Mesenchymal stem cell (in vitro differentiated cells and primary cell): ENCODE measurements at regions not wholly inside any gene's neighbourhood (a gene's known extent, or its start where the extent isn't known, plus 50 kb on each side); places are given as distances from the start of the nearest gene placed in this dataset.

ENCODE experiments used
- DNase-seq: peaks from one replicate; pipeline ENCODE4 v3.0.0-alpha.2; 2013
- H2AFZ ChIP-seq: one replicate; pipeline ENCODE4 v1.6.1; 2013; ENCODE audit warnings: low read depth, mild to moderate bottlenecking, control low read depth, inconsistent platforms, low read length, moderate library complexity
- H2AK5ac ChIP-seq: 2 replicates; pipeline ENCODE4 v1.6.1; 2013; ENCODE audit warnings: low read length, moderate library complexity, mild to moderate bottlenecking, inconsistent platforms; ENCODE audit not compliant: severe bottlenecking
- H2BK120ac ChIP-seq: one replicate; pipeline ENCODE4 v1.6.1; 2013; ENCODE audit warnings: low read depth, mild to moderate bottlenecking, inconsistent platforms, low read length, moderate library complexity
- H2BK12ac ChIP-seq, 2 experiments: one replicate each; pipeline ENCODE4 v1.6.1; 2013; ENCODE audit warnings: inconsistent platforms in 2 of 2, low read length in 2 of 2, mild to moderate bottlenecking in 2 of 2, moderate library complexity in 2 of 2, control low read depth in 1 of 2
- H2BK15ac ChIP-seq: one replicate; pipeline ENCODE4 v1.6.1; 2013; ENCODE audit warnings: mild to moderate bottlenecking, low read depth, inconsistent platforms; ENCODE audit not compliant: poor library complexity, severe bottlenecking
- H2BK5ac ChIP-seq: 2 replicates; pipeline ENCODE4 v1.6.1; 2013; ENCODE audit warnings: low read depth, mild to moderate bottlenecking, low read length, control low read depth, inconsistent platforms; ENCODE audit not compliant: poor library complexity, severe bottlenecking
- H3K14ac ChIP-seq, 2 experiments: one replicate each; pipeline ENCODE4 v1.6.1; 2013; ENCODE audit warnings: inconsistent platforms in 2 of 2, low read length in 2 of 2, control low read depth in 1 of 2, mild to moderate bottlenecking in 1 of 2, moderate library complexity in 1 of 2
- H3K18ac ChIP-seq, 2 experiments: one replicate each; pipeline ENCODE4 v1.6.1; 2013; ENCODE audit warnings: inconsistent platforms in 2 of 2, low read length in 2 of 2, control low read depth in 1 of 2, low read depth in 1 of 2, mild to moderate bottlenecking in 1 of 2
- H3K23ac ChIP-seq, 2 experiments: one replicate each; pipeline ENCODE4 v1.6.1; 2013; ENCODE audit warnings: inconsistent platforms in 2 of 2, low read length in 2 of 2, mild to moderate bottlenecking in 2 of 2, moderate library complexity in 2 of 2, control low read depth in 1 of 2
- H3K27ac ChIP-seq: 2 replicates; pipeline ENCODE4 v1.5.1; 2013; ENCODE audit warnings: mild to moderate bottlenecking, moderate library complexity, low read length, control low read depth, inconsistent platforms; ENCODE audit not compliant: poor library complexity, severe bottlenecking
- H3K27me3 ChIP-seq, 2 experiments: 2 replicates each; pipeline versions ENCODE4 v1.6.1 to v1.7.0; 2013; ENCODE audit warnings: low read length in 2 of 2, mild to moderate bottlenecking in 2 of 2, moderate library complexity in 2 of 2, control low read depth in 1 of 2, inconsistent platforms in 1 of 2; ENCODE audit not compliant: control insufficient read depth in 1 of 2, insufficient read depth in 1 of 2
- H3K36me3 ChIP-seq, 2 experiments: 2 replicates each; pipeline versions ENCODE4 v1.6.1 to v1.7.0; 2013; ENCODE audit warnings: low read length in 2 of 2, control low read depth in 1 of 2, inconsistent platforms in 1 of 2, low read depth in 1 of 2, mild to moderate bottlenecking in 1 of 2; ENCODE audit not compliant: insufficient read depth in 2 of 2, control insufficient read depth in 1 of 2
- H3K4ac ChIP-seq, 2 experiments: one replicate each; pipeline ENCODE4 v1.6.1; 2013; ENCODE audit warnings: inconsistent platforms in 2 of 2, low read length in 2 of 2, mild to moderate bottlenecking in 2 of 2, moderate library complexity in 2 of 2, control low read depth in 1 of 2, low read depth in 1 of 2
- H3K4me1 ChIP-seq: 2 replicates; pipeline ENCODE4 v1.6.1; 2013; ENCODE audit warnings: low read depth, low read length, control low read depth; ENCODE audit not compliant: control insufficient read depth, insufficient read depth
- H3K4me2 ChIP-seq: 2 replicates; pipeline ENCODE4 v1.6.1; 2013; ENCODE audit warnings: low read length, mild to moderate bottlenecking, inconsistent platforms; ENCODE audit not compliant: poor library complexity, severe bottlenecking
- H3K4me3 ChIP-seq, 2 experiments: 2 replicates each; pipeline versions ENCODE4 v1.5.1 to v1.7.0; 2013; ENCODE audit warnings: low read length in 2 of 2, mild to moderate bottlenecking in 2 of 2, control low read depth in 1 of 2, low read depth in 1 of 2; ENCODE audit not compliant: insufficient read depth in 1 of 2
- H3K79me1 ChIP-seq: replicated peaks from 2 replicates; pipeline ENCODE4 v1.6.1; 2013; ENCODE audit warnings: mild to moderate bottlenecking, control low read depth, low read length, inconsistent platforms; ENCODE audit not compliant: poor library complexity, severe bottlenecking
- H3K9ac ChIP-seq: 2 replicates; pipeline ENCODE4 v1.7.0; 2013; ENCODE audit warnings: mild to moderate bottlenecking, low read length, moderate library complexity
- H3K9me3 ChIP-seq: 2 replicates; pipeline ENCODE4 v1.7.0; 2013; ENCODE audit warnings: mild to moderate bottlenecking, low read length; ENCODE audit not compliant: control insufficient read depth
- H4K8ac ChIP-seq: one replicate; pipeline ENCODE4 v1.6.1; 2013; ENCODE audit warnings: inconsistent platforms, mild to moderate bottlenecking, low read length, moderate library complexity
- H4K91ac ChIP-seq: one replicate; pipeline ENCODE4 v1.6.1; 2013; ENCODE audit warnings: mild to moderate bottlenecking, low read length, inconsistent platforms
- WGBS: methylation state at CpG from one replicate; pipeline ENCODE4 v1.1.7; 2013; ENCODE audit warnings: mixed read lengths; 5-methylcytosine and 5-hydroxymethylcytosine counted together

DNA sequence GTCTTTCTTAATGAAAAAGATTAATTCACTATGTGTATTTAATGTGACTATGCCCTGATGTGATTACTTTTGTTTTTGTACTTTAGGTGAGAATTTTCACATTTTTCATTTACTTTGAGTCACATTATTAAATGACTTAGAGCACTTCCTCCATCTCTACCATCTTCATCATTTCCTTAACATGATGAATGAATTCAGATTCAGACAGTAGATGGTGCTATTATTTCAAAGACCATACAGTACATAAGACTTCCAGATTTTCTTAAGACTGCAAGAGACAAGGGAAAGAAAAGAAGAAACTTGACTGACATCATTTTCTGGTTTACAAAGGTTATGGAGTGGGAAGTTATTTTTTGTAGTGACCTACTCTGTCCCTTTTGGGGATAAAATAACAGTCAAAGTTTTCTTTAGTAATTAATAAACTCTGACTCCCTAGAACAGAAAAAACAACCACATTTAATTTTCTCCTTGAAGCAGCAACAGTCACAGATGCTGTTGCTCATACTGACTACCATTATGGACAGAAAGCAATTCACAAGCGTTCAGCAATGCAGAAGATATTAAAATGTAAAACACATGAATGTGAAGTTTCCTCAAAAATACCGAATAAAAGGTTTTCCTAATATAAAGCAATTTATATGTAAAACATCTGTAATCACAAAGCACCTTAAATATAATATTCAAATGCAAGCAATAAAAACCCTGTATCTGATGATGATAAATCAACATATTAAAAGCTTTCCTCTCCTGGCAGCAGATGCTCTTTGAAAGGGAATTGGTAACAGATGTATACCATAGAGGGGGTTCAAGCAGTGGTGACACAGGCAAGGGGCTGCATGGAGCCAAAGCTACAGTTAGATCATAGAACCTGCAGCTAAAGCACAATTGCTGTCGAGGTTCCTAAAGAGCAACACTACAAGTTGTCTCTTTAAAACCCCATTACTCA, 1010.9 kb upstream of the NXPH2 start:
- Histone ChIP-seq H4K91ac (no peak overlapping the region), H3K23ac (no peak overlapping the region), H3K18ac (no peak overlapping the region), H2BK5ac (no peak overlapping the region), H2BK15ac (no peak overlapping the region), H3K4me1 (no peaks in the 10 kb centered on the region), H3K4me2 (no peak overlapping the region), H3K4ac (no peak overlapping the region), H3K79me1 (no peaks in the 10 kb centered on the region), H3K36me3 (no peaks in the 10 kb centered on the region), H4K8ac (no peak overlapping the region), H3K14ac (no peak overlapping the region), H3K4me3 (no peak overlapping the region), H2BK120ac (no peak overlapping the region), H2AK5ac (no peak overlapping the region), H3K9me3 (no peaks in the 10 kb centered on the region), H3K9ac (no peak overlapping the region), H3K27me3 (no peaks in the 10 kb centered on the region), H2AFZ (no peak overlapping the region), H3K27ac (no peak overlapping the region), H2BK12ac (no peak overlapping the region)
- DNase-seq = peak; percentile 66
- 50% methylated on average over 1 of the region's 3 CpGs for WGBS

GRCh38 chr2:139790136-139790535, 1009.9 kb upstream of the NXPH2 start:
- Histone ChIP-seq H3K23ac (no peak overlapping the region), H3K36me3 (no peaks in the 10 kb centered on the region), H3K14ac (no peak overlapping the region), H2BK120ac (no peak overlapping the region), H3K27me3 (no peaks in the 10 kb centered on the region), H3K4me3 (no peak overlapping the region), H4K8ac (no peak overlapping the region), H2BK12ac (no peak overlapping the region), H3K4me1 (no peaks in the 10 kb centered on the region), H2BK15ac (no peak overlapping the region), H2AFZ (no peak overlapping the region), H3K18ac (no peak overlapping the region), H3K27ac (no peak overlapping the region), H3K4ac (no peak overlapping the region), H4K91ac (no peak overlapping the region), H2AK5ac (no peak overlapping the region), H3K9ac (no peak overlapping the region), H3K79me1 (no peaks in the 10 kb centered on the region), H2BK5ac (no peak overlapping the region), H3K9me3 (no peaks in the 10 kb centered on the region), H3K4me2 (no peak overlapping the region)
- WGBS = 38% methylated on average over 1 of the region's 2 CpGs
- DNase-seq = no peak

DNA sequence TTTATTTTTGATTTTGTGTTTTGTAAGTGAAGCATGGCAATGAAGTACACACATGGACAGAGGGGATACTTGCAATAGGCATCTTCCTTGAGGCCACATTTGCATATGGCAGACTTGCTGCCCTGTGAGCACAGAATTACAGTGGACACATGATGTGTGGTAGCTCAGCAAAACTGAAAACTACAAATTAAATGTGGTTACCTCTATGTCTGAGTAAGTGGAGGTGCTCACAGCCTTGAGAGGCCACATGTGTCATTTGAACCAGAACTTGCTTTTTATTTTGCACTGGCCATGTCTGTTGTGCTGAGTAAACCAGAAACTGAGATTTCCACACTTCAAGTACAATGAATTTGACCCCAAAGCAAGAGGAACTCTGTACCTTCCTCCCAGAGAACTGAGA, 998.5 kb upstream of the NXPH2 start:
- H3K4ac ChIP-seq = no peak overlapping the region
- H3K27me3 ChIP-seq = no peaks in the 10 kb centered on the region
- H3K79me1 ChIP-seq = no peaks in the 10 kb centered on the region
- H3K4me2 ChIP-seq = no peak overlapping the region
- no peak overlapping the region for H2BK12ac ChIP-seq
- no peak overlapping the region for H3K23ac ChIP-seq
- H2BK15ac ChIP-seq = no peak overlapping the region
- H3K14ac ChIP-seq = no peak overlapping the region
- H3K9me3 ChIP-seq = no peaks in the 10 kb centered on the region
- no peak overlapping the region for H2AK5ac ChIP-seq
- H2BK120ac ChIP-seq = no peak overlapping the region
- no peak overlapping the region for H3K18ac ChIP-seq
- no peak overlapping the region for H3K9ac ChIP-seq
- no peak overlapping the region for H4K8ac ChIP-seq
- no peak overlapping the region for H2AFZ ChIP-seq
- H2BK5ac ChIP-seq = no peak overlapping the region
- no peaks in the 10 kb centered on the region for H3K36me3 ChIP-seq
- no peak overlapping the region for H3K27ac ChIP-seq
- H3K4me3 ChIP-seq = no peak overlapping the region
- no peak for DNase-seq
- H3K4me1 ChIP-seq = no peaks in the 10 kb centered on the region
- no peak overlapping the region for H4K91ac ChIP-seq

DNA sequence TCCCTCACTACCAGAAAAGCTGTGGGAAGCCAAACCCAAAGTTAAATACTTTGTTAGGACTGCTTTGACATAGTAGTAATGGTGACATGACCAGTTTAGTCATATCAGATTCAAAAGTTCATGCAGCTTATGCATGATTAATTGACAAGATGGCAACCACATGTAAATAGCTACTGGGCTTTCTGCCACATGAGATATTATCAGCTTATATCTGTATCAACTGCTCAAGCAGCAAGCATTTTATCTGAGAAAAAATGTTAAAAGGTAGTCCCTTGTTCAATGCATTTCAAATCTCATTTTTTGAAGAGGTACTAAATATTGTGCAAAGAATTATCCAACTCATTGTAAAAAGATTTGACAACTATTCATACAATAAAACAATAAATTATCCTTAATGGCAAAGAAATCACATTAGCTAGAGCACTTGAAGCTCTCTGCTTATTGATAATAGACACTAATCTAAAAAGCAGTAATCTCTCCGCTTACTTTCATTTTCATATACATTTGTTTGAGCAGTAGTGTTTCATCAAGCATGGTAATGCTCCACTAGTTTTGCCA, 993.6 kb upstream of the NXPH2 start:
- no peak overlapping the region for H2BK120ac ChIP-seq
- no peaks in the 10 kb centered on the region for H3K27me3 ChIP-seq
- no peak overlapping the region for H3K4ac ChIP-seq

More for the DNA sequence above, 993.6 kb upstream of the NXPH2 start:
- Histone ChIP-seq H2BK12ac (no peak overlapping the region), H3K27ac (no peak overlapping the region), H4K91ac (no peak overlapping the region), H3K18ac (no peak overlapping the region), H3K4me1 (no peaks in the 10 kb centered on the region), H2BK15ac (no peak overlapping the region), H3K14ac (no peak overlapping the region), H2BK5ac (no peak overlapping the region), H2AK5ac (no peak overlapping the region), H3K79me1 (no peaks in the 10 kb centered on the region), H2AFZ (no peak overlapping the region), H3K36me3 (no peaks in the 10 kb centered on the region), H4K8ac (no peak overlapping the region), H3K23ac (no peak overlapping the region), H3K4me2 (no peak overlapping the region), H3K9me3 (no peaks in the 10 kb centered on the region), H3K4me3 (no peak overlapping the region), H3K9ac (no peak overlapping the region)
- 100% methylated on average over 1 of the region's 1 CpG for WGBS
- no peak for DNase-seq
